ENCODE measurements at regions not wholly inside any gene's neighbourhood (a gene's known extent, or its start where the extent isn't known, plus 50 kb on each side); places are given as distances from the start of the nearest gene placed in this dataset.

- TF ChIP-seq CTCF (conservative IDR thresholded peaks at IDR 0.05 in 1 of 2, IDR thresholded peaks at IDR 0.05 in 1 of 2; ENCODE audit: low read depth in 1 of 2, low read length in 2 of 2) = no peak
- TF ChIP-seq EZH2 (IDR thresholded peaks at IDR 0.05; ENCODE audit: low read length, missing control alignments) = no peak
- no peak overlapping the region for H3K9ac ChIP-seq (ENCODE audit: insufficient read depth, low read length)
These were observed 2670.8 kb downstream of the PCDH7 start for GRCh38 chr4:33390976-33391375.

GRCh38 chr4:33395731-33396485, 2675.7 kb downstream of the PCDH7 start:
- Histone ChIP-seq H4K20me1 (ENCODE audit: control insufficient read depth, extremely low read depth, insufficient read depth, low read length) (no peaks in the 10 kb centered on the region), H3K9ac (ENCODE audit: insufficient read depth, low read length) (no peak overlapping the region), H2AFZ (ENCODE audit: low read length) (no peak overlapping the region), H3K79me2 (ENCODE audit: control insufficient read depth, insufficient read depth, low read length) (no peaks in the 10 kb centered on the region), H3K27me3 (ENCODE audit: control insufficient read depth, insufficient read depth, low read length) (no peaks in the 10 kb centered on the region), H3K4me1 (ENCODE audit: control insufficient read depth, extremely low read depth, insufficient read depth, low read length) (no peaks in the 10 kb centered on the region), H3K4me3 (replicated peaks in 1 of 4; ENCODE audit: control extremely low read depth in 1 of 4, insufficient read depth in 1 of 4, low read depth in 3 of 4, low read length in 4 of 4) (no peak overlapping the region), H3K4me2 (ENCODE audit: extremely low read depth, insufficient read depth, low read length) (no peak overlapping the region), H3K9me3 (ENCODE audit: control insufficient read depth, insufficient read depth, low read depth, low read length) (no peaks in the 10 kb centered on the region), H3K36me3 (ENCODE audit: control insufficient read depth, insufficient read depth, low read length) (no peaks in the 10 kb centered on the region), H3K27ac (ENCODE audit: insufficient read depth, low read length) (no peak overlapping the region)
- DNase-seq (ENCODE audit: low read depth in 2 of 2) = peak in 1 of 2 donors; percentile 20
- TF ChIP-seq CTCF (conservative IDR thresholded peaks at IDR 0.05 in 1 of 2, IDR thresholded peaks at IDR 0.05 in 1 of 2; ENCODE audit: low read depth in 1 of 2, low read length in 2 of 2) (no peak), EZH2 (IDR thresholded peaks at IDR 0.05; ENCODE audit: low read length, missing control alignments) (no peak)

More at GRCh38 chr4:33390976-33391375, 2670.8 kb downstream of the PCDH7 start:
- H3K9me3 ChIP-seq (ENCODE audit: control insufficient read depth, insufficient read depth, low read depth, low read length) = no peaks in the 10 kb centered on the region
- H3K4me1 ChIP-seq (ENCODE audit: control insufficient read depth, extremely low read depth, insufficient read depth, low read length) = no peaks in the 10 kb centered on the region
- H3K27ac ChIP-seq (ENCODE audit: insufficient read depth, low read length) = no peak overlapping the region
- no peaks in the 10 kb centered on the region for H3K36me3 ChIP-seq (ENCODE audit: control insufficient read depth, insufficient read depth, low read length)
- H3K79me2 ChIP-seq (ENCODE audit: control insufficient read depth, insufficient read depth, low read length) = no peaks in the 10 kb centered on the region
- H3K27me3 ChIP-seq (ENCODE audit: control insufficient read depth, insufficient read depth, low read length) = no peaks in the 10 kb centered on the region
- H3K4me2 ChIP-seq (ENCODE audit: extremely low read depth, insufficient read depth, low read length) = no peak overlapping the region
- DNase-seq (ENCODE audit: low read depth in 2 of 2) = no peak
- H4K20me1 ChIP-seq (ENCODE audit: control insufficient read depth, extremely low read depth, insufficient read depth, low read length) = no peaks in the 10 kb centered on the region
- no peak overlapping the region for H2AFZ ChIP-seq (ENCODE audit: low read length)
- no peak overlapping the region for H3K4me3 ChIP-seq (replicated peaks in 1 of 4; ENCODE audit: control extremely low read depth in 1 of 4, insufficient read depth in 1 of 4, low read depth in 3 of 4, low read length in 4 of 4)

GRCh38 chr4:33400504-33400903, 2680.3 kb downstream of the PCDH7 start:
- Histone ChIP-seq H2AFZ (ENCODE audit: low read length) (no peak overlapping the region), H3K9ac (ENCODE audit: insufficient read depth, low read length) (no peak overlapping the region), H3K79me2 (ENCODE audit: control insufficient read depth, insufficient read depth, low read length) (no peaks in the 10 kb centered on the region), H3K27ac (ENCODE audit: insufficient read depth, low read length) (no peak overlapping the region), H4K20me1 (ENCODE audit: control insufficient read depth, extremely low read depth, insufficient read depth, low read length) (no peaks in the 10 kb centered on the region), H3K4me1 (ENCODE audit: control insufficient read depth, extremely low read depth, insufficient read depth, low read length) (no peaks in the 10 kb centered on the region), H3K4me3 (replicated peaks in 1 of 4; ENCODE audit: control extremely low read depth in 1 of 4, insufficient read depth in 1 of 4, low read depth in 3 of 4, low read length in 4 of 4) (no peak overlapping the region), H3K27me3 (ENCODE audit: control insufficient read depth, insufficient read depth, low read length) (no peaks in the 10 kb centered on the region), H3K4me2 (ENCODE audit: extremely low read depth, insufficient read depth, low read length) (no peak overlapping the region), H3K9me3 (ENCODE audit: control insufficient read depth, insufficient read depth, low read depth, low read length) (no peaks in the 10 kb centered on the region), H3K36me3 (ENCODE audit: control insufficient read depth, insufficient read depth, low read length) (no peaks in the 10 kb centered on the region)
- DNase-seq (ENCODE audit: low read depth in 2 of 2) = no peak
- TF ChIP-seq CTCF (conservative IDR thresholded peaks at IDR 0.05 in 1 of 2, IDR thresholded peaks at IDR 0.05 in 1 of 2; ENCODE audit: low read depth in 1 of 2, low read length in 2 of 2) (no peak), EZH2 (IDR thresholded peaks at IDR 0.05; ENCODE audit: low read length, missing control alignments) (no peak)

Measured in fibroblast of lung (primary cell).